ENCODE measurements at regions not wholly inside any gene's neighbourhood (a gene's known extent, or its start where the extent isn't known, plus 50 kb on each side); places are given as distances from the start of the nearest gene placed in this dataset.

GRCh38 chr4:112075129-112075753, 70.0 kb upstream of the FAM241A start:
- Histone ChIP-seq H2AFZ (ENCODE audit: low read length) (no peak overlapping the region), H3K23me2 (ENCODE audit: low read depth, low read length) (no peaks in the 10 kb centered on the region), H3K4me3 (ENCODE audit: extremely low read depth in 1 of 4, insufficient read depth in 2 of 4, low read depth in 3 of 4, low read length in 4 of 4) (no peak overlapping the region), H3K4me1 (replicated peaks in 1 of 4; ENCODE audit: control insufficient read depth in 3 of 4, insufficient read depth in 4 of 4, low read length in 3 of 4) (peaks cover 0 to 2% (median 0%) of the 10 kb centered on the region in 4 experiments; a peak in 1 of 7 replicates), H2AK5ac (ENCODE audit: low read depth, low read length) (no peak overlapping the region), H2BK15ac (ENCODE audit: low read length) (no peak overlapping the region), H2BK5ac (ENCODE audit: low read depth, low read length) (no peak overlapping the region), H3K27ac (ENCODE audit: low read depth, low read length) (no peak overlapping the region), H4K8ac (ENCODE audit: extremely low read depth, insufficient read depth, low read length) (no peak overlapping the region), H3K27me3 (replicated peaks in 1 of 4; ENCODE audit: control insufficient read depth in 3 of 4, extremely low read depth in 1 of 4, insufficient read depth in 3 of 4, low read length in 3 of 4) (no peaks in the 10 kb centered on the region), H3K14ac (ENCODE audit: insufficient read length) (no peak overlapping the region), H2BK120ac (replicated peaks; ENCODE audit: low read depth, low read length) (no peak overlapping the region), H3K18ac (ENCODE audit: extremely low read depth, low read length) (no peak overlapping the region), H3K9ac (replicated peaks in 1 of 4; ENCODE audit: extremely low read depth in 1 of 4, low read depth in 3 of 4, low read length in 3 of 4) (no peak overlapping the region), H3K56ac (replicated peaks; ENCODE audit: insufficient read length, low read depth, low read length) (no peak overlapping the region), H4K20me1 (replicated peaks in 1 of 2; ENCODE audit: control insufficient read depth in 1 of 2, insufficient read depth in 2 of 2, low read length in 2 of 2) (no peaks in the 10 kb centered on the region), H3K79me2 (ENCODE audit: control insufficient read depth in 1 of 2, insufficient read depth in 2 of 2, low read length in 2 of 2) (no peaks in the 10 kb centered on the region), H3K23ac (ENCODE audit: insufficient read length) (no peak overlapping the region), H3K9me3 (ENCODE audit: insufficient read depth in 2 of 2, low read depth in 1 of 2, low read length in 1 of 2) (peaks cover 0 to 3% of the 10 kb centered on the region in 2 experiments; a peak in 1 of 4 replicates), H2BK12ac (ENCODE audit: low read depth, low read length) (no peak overlapping the region), H3K36me3 (ENCODE audit: control insufficient read depth in 2 of 4, insufficient read depth in 4 of 4, low read length in 3 of 4) (no peaks in the 10 kb centered on the region), H3K4ac (replicated peaks; ENCODE audit: insufficient read length, low read depth, low read length) (no peak overlapping the region), H3K4me2 (ENCODE audit: insufficient read depth in 1 of 2, low read depth in 2 of 2, low read length in 2 of 2) (no peak overlapping the region), H3K79me1 (ENCODE audit: low read depth, low read length) (no peaks in the 10 kb centered on the region), H4K91ac (replicated peaks; ENCODE audit: insufficient read length, low read length) (no peak overlapping the region), H2BK20ac (ENCODE audit: low read length) (no peak overlapping the region), H4K5ac (ENCODE audit: insufficient read length, low read depth, low read length) (no peak overlapping the region)
- 55% methylated on average over 4 of the region's 4 CpGs; no CpG with 5 or more reads in 1 of the 2 experiments for whole genome bisulfite sequencing, 2 experiments (ENCODE audit: extremely low coverage in 1 of 2, insufficient coverage in 1 of 2, insufficient read length in 1 of 2, insufficient replicate concordance in 2 of 2, low coverage in 1 of 2, low lambda C conversion rate in 2 of 2, missing lambda C conversion rate in 1 of 2)
- ChIA-PET CTCF (ENCODE audit: partially characterized antibody) (interaction anchor here (1.0 to 3.0 kb wide), 8 partner anchors 10 to 443 kb away, joined by 3 to 8 read pairs (median 4); no protein-coding TSS in a partner anchor), POLR2A (ENCODE audit: partially characterized antibody) (interaction anchor here (1.0 kb wide), 1 partner anchor 11 kb away, joined by 3 read pairs; no protein-coding TSS in a partner anchor)
- no peak for DNase-seq (ENCODE audit: low read depth in 1 of 2, low spot score in 2 of 2)
- FAIRE-seq, result peak; percentile 57
- TF ChIP-seq RAD21 (IDR thresholded peaks at IDR 0.05 in 1 of 2, conservative IDR thresholded peaks at IDR 0.05 in 1 of 2; ENCODE audit: low read depth in 2 of 2, low read length in 2 of 2) (peak; percentile 63 to 73), CTCF (IDR thresholded peaks at IDR 0.05; ENCODE audit: control extremely low read depth in 1 of 3, insufficient read depth in 1 of 3, low read depth in 1 of 3, low read length in 3 of 3) (peak in 2 of 3 experiments; percentile 67 to 82; a peak in 3 of 4 replicates), KDM4A (IDR thresholded peaks at IDR 0.05; ENCODE audit: low read depth, low read length, severe bottlenecking) (no peak)
